Renal cortical epithelial cell (primary cell): ENCODE measurements at regions not wholly inside any gene's neighbourhood (a gene's known extent, or its start where the extent isn't known, plus 50 kb on each side); places are given as distances from the start of the nearest gene placed in this dataset.
"Not testable (repeated sequence)": the region's sequence is repeated elsewhere in the genome, so short reads cannot be mapped to it uniquely, and the experiment has no call there.

Experiments
- DNase-seq: peaks from one replicate; pipeline ENCODE4 v3.0.0-alpha.2; 2011; ENCODE audit warnings: low read depth

GRCh38 chr10:63077800-63078199 lies 55.3 kb upstream of the NRBF2 start:
- no peak for DNase-seq

GRCh38 chr10:63072951-63073350 lies 60.2 kb upstream of the NRBF2 start:
- peak; percentile 51 for DNase-seq

- DNase-seq, result no peak
Observed at GRCh38 chr10:63071145-63071544, 62.0 kb upstream of the NRBF2 start.

GRCh38 chr10:63069318-63069717 lies 63.8 kb upstream of the NRBF2 start:
- no peak for DNase-seq

- DNase-seq, result peak; percentile 26
Observed at GRCh38 chr10:63068246-63068645, 64.9 kb upstream of the NRBF2 start.

- no peak for DNase-seq
Observed at GRCh38 chr10:63066606-63067005, 66.5 kb upstream of the NRBF2 start.

- no peak for DNase-seq
Observed at GRCh38 chr10:63064706-63065105, 68.4 kb upstream of the NRBF2 start.

- no peak for DNase-seq
Observed at GRCh38 chr10:63058236-63058635, 74.9 kb upstream of the NRBF2 start.

GRCh38 chr10:63057509-63057908 lies 75.6 kb upstream of the NRBF2 start:
- DNase-seq, result no peak

- DNase-seq, result no peak
Observed at GRCh38 chr10:63055705-63056104, 77.4 kb upstream of the NRBF2 start.

GRCh38 chr10:63054889-63055611 lies 78.1 kb upstream of the NRBF2 start:
- no peak for DNase-seq

- no peak for DNase-seq
Observed at GRCh38 chr10:63052083-63052482, 81.0 kb upstream of the NRBF2 start.

- DNase-seq, result no peak
Observed at GRCh38 chr10:63042256-63042655, 90.9 kb upstream of the NRBF2 start.

- not testable (repeated sequence) for DNase-seq
Observed at GRCh38 chr10:63033616-63034185, 99.4 kb upstream of the NRBF2 start.

- no peak for DNase-seq
Observed at GRCh38 chr10:63030536-63030935, 102.6 kb upstream of the NRBF2 start.

- no peak for DNase-seq
Observed at GRCh38 chr10:63027531-63027930, 105.6 kb upstream of the NRBF2 start.

- DNase-seq, result no peak
Observed at GRCh38 chr10:63021225-63021624, 111.9 kb upstream of the NRBF2 start.

- no peak for DNase-seq
Observed at GRCh38 chr10:63013755-63014154, 119.4 kb upstream of the NRBF2 start.

GRCh38 chr10:63012623-63013022 lies 120.5 kb upstream of the NRBF2 start:
- no peak for DNase-seq

- DNase-seq, result no peak
Observed at GRCh38 chr10:63010203-63010602, 122.9 kb upstream of the NRBF2 start.

- no peak for DNase-seq
Observed at GRCh38 chr10:63008491-63008890, 124.6 kb upstream of the NRBF2 start.

GRCh38 chr10:63007112-63007511 lies 126.0 kb upstream of the NRBF2 start:
- DNase-seq, result no peak

GRCh38 chr10:63005246-63005645 lies 127.9 kb upstream of the NRBF2 start:
- peak; percentile 89 for DNase-seq
